HFF-Myc (cell line): ENCODE measurements at regions not wholly inside any gene's neighbourhood (a gene's known extent, or its start where the extent isn't known, plus 50 kb on each side); places are given as distances from the start of the nearest gene placed in this dataset.

Experiments
- DNase-seq: peaks from one replicate; pipeline ENCODE4 v3.0.0-alpha.2; 2011; ENCODE audit warnings: low read depth; ENCODE audit errors: extremely low read depth
- H3K4me3 ChIP-seq: replicated peaks from 2 replicates; pipeline ENCODE4 v1.5.1; 2011; ENCODE audit warnings: low read depth, mild to moderate bottlenecking, control low read depth, low read length
- CTCF ChIP-seq: IDR thresholded peaks from 2 replicates; pipeline ENCODE4 v1.5.1; 2012; ENCODE audit warnings: mild to moderate bottlenecking, low read depth, low read length, control low read depth; ENCODE audit errors: missing control alignments

GRCh38 chr13:79724348-79725103, 243.6 kb downstream of the NDFIP2 start:
- H3K4me3 ChIP-seq = no peak overlapping the region
- DNase-seq = no peak
- TF ChIP-seq CTCF = no peak

GRCh38 chr13:79723519-79724024, 242.6 kb downstream of the NDFIP2 start:
- no peak overlapping the region for H3K4me3 ChIP-seq
- no peak for TF ChIP-seq CTCF
- DNase-seq = no peak

DNA sequence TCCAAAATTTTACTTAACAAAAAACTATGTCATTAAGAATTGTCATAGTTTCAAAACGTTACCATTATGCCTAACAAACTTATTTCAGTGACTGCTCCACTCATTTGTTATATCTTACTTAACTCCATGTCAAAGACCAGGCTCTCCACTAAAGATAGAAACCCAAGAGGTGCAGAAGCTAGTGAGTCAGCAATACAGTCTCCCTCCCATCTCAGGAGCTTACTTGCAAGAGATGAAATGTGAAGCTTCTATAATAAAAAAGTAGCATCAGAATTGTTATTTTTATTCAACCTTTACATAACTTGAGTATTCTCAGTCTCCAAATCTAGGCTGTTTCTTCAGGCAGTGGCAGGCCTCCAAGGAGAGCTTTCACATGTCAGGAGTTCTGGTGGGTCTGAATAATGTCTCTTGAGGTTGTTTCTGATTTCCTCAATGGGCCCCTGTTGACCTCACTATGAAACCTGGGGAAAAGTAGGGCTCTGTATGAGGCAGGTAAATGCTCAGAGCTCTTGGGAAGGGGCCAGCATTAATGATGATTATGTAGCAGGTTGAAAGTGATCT, 242.0 kb downstream of the NDFIP2 start:
- H3K4me3 ChIP-seq = no peak overlapping the region
- no peak for DNase-seq
- no peak for TF ChIP-seq CTCF

DNA sequence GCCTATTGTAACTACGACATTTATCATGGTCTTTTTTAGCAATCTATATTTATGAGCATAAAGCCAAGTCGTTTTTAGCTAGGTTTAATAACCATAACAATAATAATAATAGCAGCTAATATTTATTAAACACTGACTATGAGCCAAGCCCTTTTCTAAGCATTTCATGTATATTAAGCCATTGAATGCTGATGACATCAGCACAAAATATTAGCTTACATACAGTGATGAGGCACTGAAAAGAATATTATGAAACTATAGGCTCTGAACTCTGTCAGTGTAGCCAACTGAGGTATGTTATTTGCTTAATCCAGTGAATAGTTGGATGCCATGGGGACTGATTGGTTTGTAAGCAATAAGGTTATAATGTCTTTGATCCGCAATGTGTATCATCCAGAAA, 235.2 kb downstream of the NDFIP2 start:
- no peak overlapping the region for H3K4me3 ChIP-seq
- DNase-seq = no peak
- TF ChIP-seq CTCF = no peak

DNA sequence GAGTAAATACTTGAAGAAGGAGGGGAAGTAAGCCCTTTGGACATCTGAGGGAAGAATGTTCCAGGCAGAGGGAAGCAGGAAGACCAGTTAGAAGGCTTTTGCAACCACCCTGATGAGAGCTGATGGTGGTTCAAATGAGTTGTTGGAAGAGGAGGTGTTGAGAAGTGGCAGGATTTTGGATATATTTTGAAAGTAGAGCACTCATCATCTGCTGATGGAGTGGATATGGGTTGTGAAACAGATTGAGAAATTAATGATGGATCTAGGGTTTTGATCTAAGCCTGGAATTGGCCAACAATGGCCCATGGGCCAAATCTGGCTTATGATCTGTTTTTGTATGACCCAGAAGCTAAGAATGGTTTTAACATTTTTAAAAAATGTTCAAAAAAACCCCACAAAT, 230.7 kb downstream of the NDFIP2 start:
- H3K4me3 ChIP-seq = no peak overlapping the region
- no peak for DNase-seq
- no peak for TF ChIP-seq CTCF

DNA sequence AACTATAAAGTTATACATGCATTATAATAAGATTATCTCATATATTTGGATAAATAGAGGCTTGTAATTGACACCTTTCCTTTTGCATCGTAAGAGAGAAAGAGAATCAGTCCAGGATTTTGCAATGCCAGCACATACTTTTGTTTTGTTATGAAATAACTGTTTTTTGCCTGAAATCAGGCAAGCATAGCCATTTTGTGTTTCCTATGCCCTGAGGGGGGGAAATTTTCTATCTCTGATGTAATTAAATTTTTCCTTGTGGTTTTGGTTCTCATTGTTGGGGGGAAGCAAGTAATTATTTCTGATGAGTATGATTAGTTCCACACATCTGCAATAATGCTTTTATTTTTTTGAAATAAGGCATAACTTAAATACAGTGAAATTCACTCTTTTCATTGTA, 229.4 kb downstream of the NDFIP2 start:
- no peak for TF ChIP-seq CTCF
- no peak for DNase-seq
- H3K4me3 ChIP-seq = no peak overlapping the region
